Activated CD4-positive, alpha-beta T cell treated with anti-CD3 and anti-CD28 coated beads, Interleukin-2, amount 50 U/mL, for 16 hours (primary cell): ENCODE measurements at regions not wholly inside any gene's neighbourhood (a gene's known extent, or its start where the extent isn't known, plus 50 kb on each side); places are given as distances from the start of the nearest gene placed in this dataset.
"Not testable (repeated sequence)": the region's sequence is repeated elsewhere in the genome, so short reads cannot be mapped to it uniquely, and the experiment has no call there.

ENCODE experiments used
- DNase-seq: peaks from one replicate; pipeline ENCODE4 v3.0.0-alpha.2; 2020

DNA sequence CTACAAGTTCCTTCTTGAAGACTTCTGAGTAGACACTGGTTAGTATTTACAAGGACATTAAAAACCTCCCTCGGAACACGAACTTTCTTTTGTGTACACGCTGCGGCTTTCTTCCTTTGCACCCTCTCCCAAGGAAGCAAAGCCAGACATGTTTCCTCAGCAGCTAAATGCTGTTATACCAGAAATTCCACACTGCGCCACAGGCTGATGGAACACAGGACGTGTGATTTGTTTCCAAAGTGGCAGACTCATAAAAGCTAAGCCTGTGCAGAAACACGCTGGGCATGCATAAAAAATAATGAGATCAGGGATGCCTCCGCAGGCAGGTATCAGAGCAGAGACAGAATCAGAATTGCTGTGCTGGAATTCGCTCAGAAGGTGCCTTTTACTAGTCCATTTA lies 73.0 kb upstream of the RGPD5 start:
- DNase-seq, result no peak

GRCh38 chr2:109721626-109722025 lies 72.5 kb upstream of the RGPD5 start:
- DNase-seq, result no peak

DNA sequence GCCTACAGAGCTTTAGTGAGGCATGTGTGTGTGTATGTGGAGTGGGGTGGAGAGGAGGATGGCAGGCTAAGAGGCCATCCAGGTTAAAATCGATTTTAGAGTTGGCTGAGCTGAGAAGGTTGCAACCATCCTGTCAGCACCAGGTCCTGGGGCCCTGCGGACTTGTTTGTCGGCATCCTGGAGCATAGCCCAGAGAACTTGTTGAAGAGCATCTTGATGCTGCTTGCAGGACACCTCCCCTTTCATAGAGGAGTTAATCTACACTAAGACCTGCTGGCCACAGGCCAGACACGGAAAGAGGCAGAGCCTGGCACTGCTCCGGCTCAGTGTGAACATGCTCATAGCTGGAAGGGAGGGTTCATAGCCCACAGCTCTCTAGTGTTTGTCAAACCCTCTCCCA lies 72.1 kb upstream of the RGPD5 start:
- DNase-seq, result no peak

DNA sequence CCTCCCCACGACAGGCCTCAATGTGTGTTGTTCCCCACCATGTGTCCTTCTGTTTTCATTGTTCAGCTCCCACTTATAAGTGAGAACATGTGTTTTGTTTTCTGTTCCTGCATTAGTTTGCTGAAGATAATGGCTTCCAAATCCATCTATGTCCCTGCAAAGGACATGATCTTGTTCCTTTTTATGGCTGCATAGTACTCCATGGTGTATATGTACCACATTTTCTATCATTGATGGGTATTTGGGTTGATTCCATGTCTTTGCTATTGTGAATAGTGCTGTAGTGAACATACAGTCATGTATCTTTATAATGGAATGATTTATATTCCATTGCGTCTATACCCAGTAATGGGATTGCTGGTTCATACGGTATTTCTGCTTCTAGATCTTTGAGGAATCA lies 71.5 kb upstream of the RGPD5 start:
- not testable (repeated sequence) for DNase-seq

DNA sequence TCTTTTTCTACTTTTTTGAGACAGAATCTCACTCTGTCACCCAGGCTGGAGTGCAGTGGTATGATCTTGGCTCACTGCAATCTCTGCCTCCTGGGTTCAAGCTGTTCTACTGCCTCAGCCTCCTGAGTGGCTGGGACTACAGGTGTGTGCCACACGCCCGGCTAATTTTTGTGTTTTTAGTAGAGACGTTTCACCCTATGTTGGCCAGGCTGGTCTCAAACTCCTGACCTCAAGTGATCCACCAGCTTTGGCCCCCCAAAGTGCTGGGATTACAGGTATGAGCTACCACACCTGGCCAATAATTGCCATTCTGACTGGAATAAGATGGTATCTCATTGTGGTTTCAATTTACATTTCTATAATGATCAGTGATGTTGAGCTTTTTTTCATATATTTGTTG lies 71.0 kb upstream of the RGPD5 start:
- not testable (repeated sequence) for DNase-seq

DNA sequence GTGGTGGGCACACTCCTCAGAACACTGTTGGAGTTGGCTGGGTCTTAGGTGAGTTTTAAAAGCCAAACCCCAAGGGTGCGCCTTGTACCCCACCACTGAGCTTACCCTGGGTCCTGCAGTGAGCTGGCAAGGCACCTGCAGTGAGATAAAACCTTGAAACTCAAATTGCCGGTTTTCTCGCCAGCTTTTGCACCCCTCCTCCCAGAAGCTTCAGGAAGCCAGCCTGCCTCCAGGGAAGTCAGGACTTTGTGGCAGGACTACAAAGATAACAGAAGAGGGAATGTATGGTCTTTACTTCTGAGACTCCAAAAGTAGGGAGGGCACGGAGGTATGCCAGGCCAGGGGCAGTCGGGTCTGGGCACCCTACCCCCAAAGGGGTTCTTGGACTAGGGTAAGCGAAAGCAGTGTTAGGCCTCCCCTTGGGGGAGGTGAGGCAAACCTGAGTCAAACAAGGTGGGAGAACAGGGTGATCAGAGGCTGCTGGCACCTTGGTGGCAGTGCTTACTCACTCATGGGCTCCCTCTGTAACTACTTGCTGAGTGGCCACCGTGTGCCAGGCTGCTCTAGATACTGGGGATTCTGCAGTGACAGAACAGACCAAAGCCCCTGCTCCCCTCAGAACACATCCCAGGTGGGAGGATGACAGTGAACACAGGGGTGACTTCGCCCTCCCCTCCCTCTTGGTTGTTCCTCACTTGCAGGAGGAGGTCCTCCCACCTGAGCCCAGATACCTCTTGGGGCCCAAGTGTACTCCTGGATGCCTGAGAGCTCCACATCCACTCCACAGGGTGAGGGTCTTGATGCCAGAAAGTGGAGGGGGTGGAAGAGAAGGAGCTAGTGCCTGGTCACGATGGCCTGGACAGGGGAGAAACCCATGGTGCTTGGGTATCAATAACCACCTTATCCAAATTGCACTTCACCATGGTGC lies 69.3 kb upstream of the RGPD5 start:
- DNase-seq, result no peak

DNA sequence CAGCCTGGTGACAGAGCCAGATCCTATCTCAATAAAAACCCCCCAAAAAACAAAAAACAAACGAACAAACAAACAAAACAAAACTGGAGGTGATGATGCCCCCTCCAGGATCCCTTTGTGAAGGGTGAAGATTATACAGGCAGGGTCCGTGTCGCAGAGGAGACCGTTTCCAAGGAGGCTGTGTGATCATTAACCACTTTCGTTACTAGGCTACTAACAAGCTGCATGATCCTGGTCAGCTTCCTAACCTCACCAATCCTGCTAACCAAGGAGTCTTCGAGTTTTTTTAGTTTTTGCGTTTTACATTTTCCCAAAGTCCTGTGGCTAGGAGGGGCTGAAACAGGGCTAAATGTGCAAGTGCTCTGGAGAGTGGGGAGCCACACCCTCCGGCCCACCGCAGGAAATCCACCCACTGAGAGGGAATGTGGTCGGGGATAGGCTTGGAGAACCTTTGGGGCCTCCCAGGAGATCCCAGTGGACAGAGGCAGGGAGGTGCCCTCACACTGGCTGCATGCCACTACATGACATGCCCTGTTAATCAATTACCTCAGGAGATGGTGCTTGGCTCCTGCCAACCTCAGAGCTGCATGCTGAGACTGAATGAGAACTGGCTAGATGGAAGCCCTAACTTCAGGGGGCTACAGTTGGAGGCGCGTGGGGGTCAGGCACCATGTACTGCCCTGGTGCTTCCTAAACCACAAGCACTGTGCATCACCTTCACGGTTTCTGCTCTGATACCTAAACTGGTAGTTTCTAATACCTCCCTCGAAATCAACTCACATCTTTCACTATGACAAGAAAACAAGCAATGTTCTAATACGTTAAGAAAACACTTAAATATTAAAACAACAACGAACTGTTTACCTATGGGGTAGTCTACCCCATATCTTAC lies 67.5 kb upstream of the RGPD5 start:
- no peak for DNase-seq

- DNase-seq, result no peak
These were observed 66.1 kb upstream of the RGPD5 start for GRCh38 chr2:109727929-109728447.

- DNase-seq, result not testable (repeated sequence)
These were observed 60.4 kb upstream of the RGPD5 start for GRCh38 chr2:109733746-109734145.

DNA sequence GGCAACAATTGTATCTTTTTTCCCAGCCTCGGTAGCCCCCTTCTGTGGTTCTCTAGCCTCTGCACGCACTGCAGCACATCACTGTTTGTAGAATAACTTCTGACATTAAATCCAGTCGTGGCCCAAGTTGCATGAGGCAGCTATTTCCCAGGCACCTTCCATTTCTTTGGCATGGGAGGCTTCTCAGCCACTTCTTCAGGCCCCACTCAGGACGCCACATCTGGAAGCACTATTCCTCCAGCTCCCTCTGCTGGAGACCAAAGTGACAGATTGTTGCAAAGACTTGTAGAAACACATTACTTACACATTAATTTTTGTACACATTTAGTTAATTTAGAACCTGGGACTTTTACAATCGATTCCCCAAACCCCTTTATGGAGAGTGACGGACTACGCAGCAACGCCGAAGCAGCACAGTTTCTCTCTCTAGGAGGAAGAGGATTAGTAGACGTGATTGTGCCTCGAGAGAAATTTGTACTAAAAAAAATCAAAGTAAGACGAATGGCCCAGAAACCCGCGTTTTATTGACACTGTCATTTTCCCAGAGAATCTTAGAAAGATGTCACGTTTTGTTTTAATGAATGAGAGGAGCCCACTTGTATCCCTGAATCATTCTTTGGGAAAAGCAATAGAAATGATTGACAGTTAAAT lies 57.8 kb upstream of the RGPD5 start:
- peak; percentile 18 for DNase-seq
